HEK293 (cell line): ENCODE measurements at regions not wholly inside any gene's neighbourhood (a gene's known extent, or its start where the extent isn't known, plus 50 kb on each side); places are given as distances from the start of the nearest gene placed in this dataset.
"Not testable (repeated sequence)": the region's sequence is repeated elsewhere in the genome, so short reads cannot be mapped to it uniquely, and the experiment has no call there.

Experiments
- CTCF ChIA-PET: fragments of 350-600 bp; formaldehyde crosslinking; extraction: SDS; loops from one replicate; lab custom pipeline; 2021; ENCODE audit warnings: antibody characterized with exemption; lab: Yijun Ruan, JAX
- POLR2A ChIA-PET: fragments of 300-600 bp; formaldehyde crosslinking; extraction: SDS; loops from one replicate; lab custom pipeline; 2020; ENCODE audit warnings: antibody characterized with exemption, inconsistent platforms; lab: Yijun Ruan, JAX
- H3K27ac ChIP-seq: fragments of 200-500 bp; sonication (Bioruptor generic); 2 replicates; pipeline ENCODE4 v1.5.1; 2014; ENCODE audit warnings: low read depth, low read length, control low read depth, inconsistent platforms; ENCODE audit errors: extremely low read depth
- H3K36me3 ChIP-seq, 2 experiments: fragments of 200-500 bp in 1 of 2; sonication (Bioruptor generic) in 1 of 2; 1 replicate in 1 of 2; 2 replicates in 1 of 2; pipeline ENCODE4 v1.5.1; 2014 to 2017; ENCODE audit warnings: inconsistent platforms in 2 of 2, low read length in 2 of 2; ENCODE audit not compliant: control insufficient read depth in 2 of 2, insufficient read depth in 1 of 2
- H3K4me1 ChIP-seq: fragments of 200-500 bp; sonication (Bioruptor generic); 2 replicates; pipeline ENCODE4 v1.5.1; 2014; ENCODE audit warnings: mild to moderate bottlenecking, low read length, inconsistent platforms; ENCODE audit not compliant: control insufficient read depth, insufficient read depth
- H3K4me3 ChIP-seq: 2 replicates; pipeline ENCODE4 v1.5.1; 2011; ENCODE audit warnings: low read depth, mild to moderate bottlenecking, control low read depth, low read length, moderate library complexity
- H3K9me3 ChIP-seq: fragments of 200-500 bp; sonication (Bioruptor generic); 2 replicates; pipeline ENCODE4 v1.5.1; 2014; ENCODE audit warnings: low read depth, low read length, inconsistent platforms; ENCODE audit not compliant: control insufficient read depth, insufficient read depth
- ATF2 ChIP-seq: fragments of 450-650 bp; formaldehyde crosslinking; IDR thresholded peaks from 2 replicates; pipeline ENCODE4 v1.5.1; 2016; ENCODE audit warnings: missing biosample characterization, missing genetic modification characterization, low read depth
- ELK4 ChIP-seq: IDR thresholded peaks from 2 replicates; pipeline ENCODE4 v1.6.1; 2011; ENCODE audit warnings: mild to moderate bottlenecking, low read depth, low read length, borderline replicate concordance
- PRDM1 ChIP-seq: fragments of 450-650 bp; formaldehyde crosslinking; IDR thresholded peaks from 2 replicates; pipeline ENCODE4; 2016; ENCODE audit warnings: missing biosample characterization, missing genetic modification characterization
- SETDB1 ChIP-seq: IDR thresholded peaks from one replicate; pipeline ENCODE4 v1.6.1; 2017; ENCODE audit warnings: mild to moderate bottlenecking, low read length, moderate library complexity, mixed read lengths; ENCODE audit not compliant: insufficient read length
- SP7 ChIP-seq: fragments of 450-650 bp; formaldehyde crosslinking; IDR thresholded peaks from 2 replicates; pipeline ENCODE4 v1.5.1; 2016; ENCODE audit warnings: missing biosample characterization, missing genetic modification characterization
- TRIM28 ChIP-seq: IDR thresholded peaks from 2 replicates; pipeline ENCODE4 v1.6.1; 2011; ENCODE audit warnings: low read length, control low read depth, borderline replicate concordance
- WT1 ChIP-seq: fragments of 450-650 bp; formaldehyde crosslinking; IDR thresholded peaks from 2 replicates; pipeline ENCODE4 v1.5.1; 2016; ENCODE audit warnings: missing biosample characterization, missing genetic modification characterization
- ZEB2 ChIP-seq: fragments of 450-650 bp; formaldehyde crosslinking; IDR thresholded peaks from 2 replicates; pipeline ENCODE4 v1.5.1; 2016; ENCODE audit warnings: missing biosample characterization, missing genetic modification characterization
- ZNF138 ChIP-seq: fragments of 450-650 bp; formaldehyde crosslinking; IDR thresholded peaks from 2 replicates; pipeline ENCODE4 v1.5.1; 2016; ENCODE audit warnings: missing biosample characterization, missing genetic modification characterization, borderline replicate concordance
- ZNF169 ChIP-seq: fragments of 450-650 bp; formaldehyde crosslinking; IDR thresholded peaks from 2 replicates; pipeline ENCODE4 v1.5.1; 2016; ENCODE audit warnings: missing biosample characterization, missing genetic modification characterization
- ZNF223 ChIP-seq: fragments of 450-650 bp; formaldehyde crosslinking; IDR thresholded peaks from 2 replicates; pipeline ENCODE4 v1.5.1; 2016; ENCODE audit warnings: missing biosample characterization, missing genetic modification characterization
- ZNF23 ChIP-seq: fragments of 450-650 bp; formaldehyde crosslinking; IDR thresholded peaks from 2 replicates; pipeline ENCODE4 v1.5.1; 2016; ENCODE audit warnings: missing biosample characterization, missing genetic modification characterization, borderline replicate concordance
- ZNF37A ChIP-seq: fragments of 450-650 bp; IDR thresholded peaks from 2 replicates; pipeline ENCODE4 v1.5.1; 2018; ENCODE audit warnings: missing biosample characterization, missing genetic modification characterization
- ZNF530 ChIP-seq: fragments of 450-650 bp; formaldehyde crosslinking; IDR thresholded peaks from 2 replicates; pipeline ENCODE4 v1.5.1; 2016; ENCODE audit warnings: low read depth, missing biosample characterization, missing genetic modification characterization
- ZNF560 ChIP-seq: fragments of 450-650 bp; formaldehyde crosslinking; IDR thresholded peaks from 2 replicates; pipeline ENCODE4 v1.5.1; 2017; ENCODE audit warnings: missing biosample characterization, missing genetic modification characterization, borderline replicate concordance
- ZNF571 ChIP-seq: fragments of 450-650 bp; formaldehyde crosslinking; IDR thresholded peaks from 2 replicates; pipeline ENCODE4 v1.5.0; 2017; ENCODE audit warnings: missing biosample characterization, missing genetic modification characterization
- ZNF585B ChIP-seq: fragments of 450-650 bp; formaldehyde crosslinking; IDR thresholded peaks from 2 replicates; pipeline ENCODE4 v1.5.1; 2016; ENCODE audit warnings: missing biosample characterization, missing genetic modification characterization
- ZNF629 ChIP-seq: fragments of 450-650 bp; formaldehyde crosslinking; IDR thresholded peaks from 2 replicates; pipeline ENCODE4 v1.5.1; 2017; ENCODE audit warnings: missing biosample characterization, missing genetic modification characterization
- ZNF645 ChIP-seq: fragments of 450-650 bp; formaldehyde crosslinking; IDR thresholded peaks from 2 replicates; pipeline ENCODE4; 2016; ENCODE audit warnings: missing biosample characterization, missing genetic modification characterization
- ZNF654 ChIP-seq: fragments of 450-650 bp; formaldehyde crosslinking; IDR thresholded peaks from 2 replicates; pipeline ENCODE4 v1.5.1; 2016; ENCODE audit warnings: low read depth, missing biosample characterization, missing genetic modification characterization
- ZNF658 ChIP-seq: fragments of 450-650 bp; formaldehyde crosslinking; IDR thresholded peaks from 2 replicates; pipeline ENCODE4; 2016; ENCODE audit warnings: missing biosample characterization, missing genetic modification characterization
- ZNF664 ChIP-seq: fragments of 450-650 bp; formaldehyde crosslinking; IDR thresholded peaks from 2 replicates; pipeline ENCODE4 v1.5.1; 2016; ENCODE audit warnings: missing biosample characterization, missing genetic modification characterization
- ZNF670 ChIP-seq: fragments of 450-650 bp; formaldehyde crosslinking; IDR thresholded peaks from 2 replicates; pipeline ENCODE4 v1.5.1; 2016; ENCODE audit warnings: missing biosample characterization, missing genetic modification characterization, low read depth
- ZNF704 ChIP-seq: fragments of 450-650 bp; formaldehyde crosslinking; IDR thresholded peaks from 2 replicates; pipeline ENCODE4 v1.5.1; 2016; ENCODE audit warnings: missing biosample characterization, missing genetic modification characterization
- ZNF792 ChIP-seq: fragments of 450-650 bp; formaldehyde crosslinking; IDR thresholded peaks from 2 replicates; pipeline ENCODE4 v1.5.1; 2016; ENCODE audit warnings: missing biosample characterization, missing genetic modification characterization
- ZNF843 ChIP-seq: fragments of 450-650 bp; formaldehyde crosslinking; IDR thresholded peaks from 2 replicates; pipeline ENCODE4 v1.5.1; 2016; ENCODE audit warnings: missing biosample characterization, missing genetic modification characterization
- ZSCAN16 ChIP-seq: fragments of 450-650 bp; formaldehyde crosslinking; IDR thresholded peaks from 2 replicates; pipeline ENCODE4 v1.5.1; 2016; ENCODE audit warnings: missing biosample characterization, missing genetic modification characterization

GRCh38 chr3:177807150-177807875 lies 610.0 kb upstream of the TBL1XR1 start:
- no peaks in the 10 kb centered on the region for H3K36me3 ChIP-seq
- H3K9me3 ChIP-seq: no peaks in the 10 kb centered on the region
- CTCF ChIA-PET: no interaction called here
- no peak overlapping the region for H3K27ac ChIP-seq
- TF ChIP-seq ZEB2: no peak
- no peak for TF ChIP-seq ZNF571 (tag by site-specific recombination)
- TF ChIP-seq ZNF704: no peak
- TF ChIP-seq ZNF664 (tag by site-specific recombination): no peak
- no peak for TF ChIP-seq ZNF138
- TF ChIP-seq ZNF670 (tag by site-specific recombination): no peak
- TF ChIP-seq ZNF585B (tag by site-specific recombination): no peak
- no peak for TF ChIP-seq ZNF169 (tag by site-specific recombination)
- TF ChIP-seq, all 188 proteins: peak for 0
- Histone ChIP-seq H3K4me1 (no peaks in the 10 kb centered on the region), H3K4me3 (no peak overlapping the region)
- POLR2A ChIA-PET: no interaction called here

GRCh38 chr3:177808928-177809478 lies 611.7 kb upstream of the TBL1XR1 start:
- H3K27ac ChIP-seq, H3K4me3 ChIP-seq, H3K9me3 ChIP-seq, H3K36me3 ChIP-seq, POLR2A ChIA-PET, CTCF ChIA-PET, H3K4me1 ChIP-seq: not testable (repeated sequence)

- Histone ChIP-seq H3K4me1 (no peaks in the 10 kb centered on the region), H3K27ac (no peak overlapping the region), H3K9me3 (no peaks in the 10 kb centered on the region), H3K36me3 (no peaks in the 10 kb centered on the region), H3K4me3 (no peak overlapping the region)
- POLR2A ChIA-PET: no interaction called here
- CTCF ChIA-PET: no interaction called here
- no peak for TF ChIP-seq ELK4
- TF ChIP-seq ZNF169 (tag by site-specific recombination): no peak
- TF ChIP-seq SETDB1: no peak
- TF ChIP-seq ZNF530 (tag by site-specific recombination): no peak
- no peak for TF ChIP-seq ZNF645
- no peak for TF ChIP-seq ZNF843 (tag by site-specific recombination)
- TF ChIP-seq PRDM1 (tag by site-specific recombination): no peak
- no peak for TF ChIP-seq ZNF37A (tag by site-specific recombination)
- TF ChIP-seq ZNF654 (tag by site-specific recombination): no peak
- no peak for TF ChIP-seq ZNF560 (tag by site-specific recombination)
- no peak for TF ChIP-seq ZNF792 (tag by site-specific recombination)
- TF ChIP-seq ZNF223 (tag by site-specific recombination): no peak
- TF ChIP-seq ZNF629 (tag by site-specific recombination): no peak
- no peak for TF ChIP-seq ATF2 (tag by site-specific recombination)
- TF ChIP-seq TRIM28: no peak
- TF ChIP-seq ZSCAN16 (tag by site-specific recombination): no peak
- TF ChIP-seq SP7 (tag by site-specific recombination): no peak
- no peak for TF ChIP-seq ZNF658 (tag by site-specific recombination)
- TF ChIP-seq WT1 (tag by site-specific recombination): no peak
- no peak for TF ChIP-seq ZNF23 (tag by site-specific recombination)
Measured at GRCh38 chr3:177810162-177810623, 612.9 kb upstream of the TBL1XR1 start.
